Psoas muscle (tissue), 7 donors: ENCODE measurements at regions not wholly inside any gene's neighbourhood (a gene's known extent, or its start where the extent isn't known, plus 50 kb on each side); places are given as distances from the start of the nearest gene placed in this dataset.

ENCODE experiments used
- ATAC-seq, 4 donors: fragments of 200-7000 bp; cut with Tn5 transposase; one replicate each; pipeline ENCODE4 v1.9.1; 2020; ENCODE audit warnings: moderate library complexity in 3 of 4, mild to moderate bottlenecking in 2 of 4
- DNase-seq, 2 donors: peaks; one replicate each; pipeline ENCODE4 v3.0.0-alpha.2; 2020
- H3K27ac ChIP-seq: fragments of 200-600 bp; one replicate; pipeline ENCODE4 v1.8.0; 2022
- H3K27me3 ChIP-seq, 3 donors: fragments of 200-600 bp in 1 of 3; one replicate each; pipeline versions ENCODE4 v1.6.1 to v1.8.0; 2013 to 2022; ENCODE audit warnings: low read length in 2 of 3, mild to moderate bottlenecking in 2 of 3, moderate library complexity in 1 of 3; ENCODE audit not compliant: insufficient read depth in 3 of 3
- H3K36me3 ChIP-seq, 2 donors: fragments of 200-600 bp in 1 of 2; one replicate each; pipeline versions ENCODE4 v1.6.1 to v1.8.0; 2013 to 2022; ENCODE audit warnings: low read depth in 1 of 2, mild to moderate bottlenecking in 1 of 2, moderate library complexity in 1 of 2; ENCODE audit not compliant: insufficient read depth in 1 of 2
- H3K4me1 ChIP-seq: fragments of 200-600 bp; one replicate; pipeline ENCODE4 v1.8.0; 2022
- H3K4me3 ChIP-seq: fragments of 200-600 bp; one replicate; pipeline ENCODE4 v1.8.0; 2022; ENCODE audit warnings: mild to moderate bottlenecking
- H3K9me3 ChIP-seq: fragments of 200-600 bp; one replicate; pipeline ENCODE4 v1.8.0; 2022
- WGBS, 3 donors: extraction: QIAGEN DNeasy Blood & Tissue Kit; methylation state at CpG; one replicate each; pipeline versions ENCODE4 v1.1.6 to v1.1.7; 2013; 5-methylcytosine and 5-hydroxymethylcytosine counted together
- intact Hi-C, 2 donors: fragments of 100-400 bp; cut with DNase I; formaldehyde crosslinking; loops; one replicate each; pipeline versions ENCODE4 v1.11.0 to v1.14.2; 2022
- TF ChIP-seq, protein P1 (sequence below): fragments of 200-600 bp; IDR thresholded peaks from one replicate; pipeline ENCODE4 v1.8.0; 2022; ENCODE audit warnings: antibody characterized with exemption
- donor health status: healthy with polysubstance abuse.
- donor health status: DM: no; HTN: no; CAD: no; lungs with moderate emphysema.
- donor health status: Bipolar disorder and iron deficiency.
- donor health status: healthy.
- donor health status: DM: yes; HTN: yes; CAD: no.
- donor health status: DM: no; HTN: no; CAD: no.
- donor health status: DM: yes; HTN: yes; CAD: no.

- Histone ChIP-seq H3K4me3 (no peak overlapping the region), H3K36me3 (no peaks in the 10 kb centered on the region), H3K9me3 (no peaks in the 10 kb centered on the region), H3K4me1 (no peaks in the 10 kb centered on the region), H3K27ac (no peak overlapping the region), H3K27me3 (no peaks in the 10 kb centered on the region)
- ATAC-seq (no peak), DNase-seq (no peak)
- TF ChIP-seq, protein P1, sequence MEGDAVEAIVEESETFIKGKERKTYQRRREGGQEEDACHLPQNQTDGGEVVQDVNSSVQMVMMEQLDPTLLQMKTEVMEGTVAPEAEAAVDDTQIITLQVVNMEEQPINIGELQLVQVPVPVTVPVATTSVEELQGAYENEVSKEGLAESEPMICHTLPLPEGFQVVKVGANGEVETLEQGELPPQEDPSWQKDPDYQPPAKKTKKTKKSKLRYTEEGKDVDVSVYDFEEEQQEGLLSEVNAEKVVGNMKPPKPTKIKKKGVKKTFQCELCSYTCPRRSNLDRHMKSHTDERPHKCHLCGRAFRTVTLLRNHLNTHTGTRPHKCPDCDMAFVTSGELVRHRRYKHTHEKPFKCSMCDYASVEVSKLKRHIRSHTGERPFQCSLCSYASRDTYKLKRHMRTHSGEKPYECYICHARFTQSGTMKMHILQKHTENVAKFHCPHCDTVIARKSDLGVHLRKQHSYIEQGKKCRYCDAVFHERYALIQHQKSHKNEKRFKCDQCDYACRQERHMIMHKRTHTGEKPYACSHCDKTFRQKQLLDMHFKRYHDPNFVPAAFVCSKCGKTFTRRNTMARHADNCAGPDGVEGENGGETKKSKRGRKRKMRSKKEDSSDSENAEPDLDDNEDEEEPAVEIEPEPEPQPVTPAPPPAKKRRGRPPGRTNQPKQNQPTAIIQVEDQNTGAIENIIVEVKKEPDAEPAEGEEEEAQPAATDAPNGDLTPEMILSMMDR, result no peak
- 76 to 81% (median 80%) methylated on average over 9 of the region's 9 CpGs for WGBS, 3 donors
- intact Hi-C loops, result no loop called here
Measured at GRCh38 chr7:55276572-55277295, 88.4 kb upstream of the LANCL2 start.

- intact Hi-C loops, result no loop called here
- WGBS, 3 donors, result 59 to 69% (median 67%) methylated on average over 6 of the region's 6 CpGs
Measured at GRCh38 chr7:55277916-55278315, 87.2 kb upstream of the LANCL2 start.

DNA sequence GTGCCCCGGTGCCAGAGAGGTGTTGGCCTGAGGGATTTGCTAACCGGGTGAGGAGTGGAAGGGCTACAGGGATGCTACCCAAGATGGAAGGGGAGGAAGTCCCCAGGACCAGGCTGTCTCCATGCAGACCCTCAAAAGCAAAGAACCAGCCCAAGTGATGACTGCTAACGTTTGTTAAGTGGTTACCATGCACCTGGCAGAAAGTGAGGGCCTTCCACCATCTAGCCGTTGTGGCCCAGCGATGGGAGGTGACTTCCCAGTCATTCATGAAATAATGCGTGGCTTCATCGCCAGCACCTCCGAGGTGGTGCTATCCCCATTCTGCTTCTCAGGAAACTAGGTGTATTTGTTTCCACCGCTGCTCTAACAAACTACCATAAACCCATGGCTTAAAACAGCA, 86.8 kb upstream of the LANCL2 start:
- TF ChIP-seq, protein P1, result no peak
- no peaks in the 10 kb centered on the region for H3K27me3 ChIP-seq
- intact Hi-C loops, result no loop called here
- WGBS, 3 donors, result 80 to 85% (median 82%) methylated on average over 9 of the region's 9 CpGs
- DNase-seq (no peak), ATAC-seq (no peak)
- H3K4me3 ChIP-seq, result no peak overlapping the region
- no peaks in the 10 kb centered on the region for H3K9me3 ChIP-seq
- H3K36me3 ChIP-seq, result no peaks in the 10 kb centered on the region
- no peaks in the 10 kb centered on the region for H3K4me1 ChIP-seq
- H3K27ac ChIP-seq, result no peak overlapping the region

More at GRCh38 chr7:55277916-55278315, 87.2 kb upstream of the LANCL2 start:
- no peak for DNase-seq
- no peaks in the 10 kb centered on the region for H3K9me3 ChIP-seq
- no peaks in the 10 kb centered on the region for H3K4me1 ChIP-seq
- no peak overlapping the region for H3K4me3 ChIP-seq
- H3K27ac ChIP-seq, result no peak overlapping the region
- ATAC-seq, result no peak
- TF ChIP-seq, protein P1, result no peak
- H3K27me3 ChIP-seq, result no peaks in the 10 kb centered on the region
- no peaks in the 10 kb centered on the region for H3K36me3 ChIP-seq

DNA sequence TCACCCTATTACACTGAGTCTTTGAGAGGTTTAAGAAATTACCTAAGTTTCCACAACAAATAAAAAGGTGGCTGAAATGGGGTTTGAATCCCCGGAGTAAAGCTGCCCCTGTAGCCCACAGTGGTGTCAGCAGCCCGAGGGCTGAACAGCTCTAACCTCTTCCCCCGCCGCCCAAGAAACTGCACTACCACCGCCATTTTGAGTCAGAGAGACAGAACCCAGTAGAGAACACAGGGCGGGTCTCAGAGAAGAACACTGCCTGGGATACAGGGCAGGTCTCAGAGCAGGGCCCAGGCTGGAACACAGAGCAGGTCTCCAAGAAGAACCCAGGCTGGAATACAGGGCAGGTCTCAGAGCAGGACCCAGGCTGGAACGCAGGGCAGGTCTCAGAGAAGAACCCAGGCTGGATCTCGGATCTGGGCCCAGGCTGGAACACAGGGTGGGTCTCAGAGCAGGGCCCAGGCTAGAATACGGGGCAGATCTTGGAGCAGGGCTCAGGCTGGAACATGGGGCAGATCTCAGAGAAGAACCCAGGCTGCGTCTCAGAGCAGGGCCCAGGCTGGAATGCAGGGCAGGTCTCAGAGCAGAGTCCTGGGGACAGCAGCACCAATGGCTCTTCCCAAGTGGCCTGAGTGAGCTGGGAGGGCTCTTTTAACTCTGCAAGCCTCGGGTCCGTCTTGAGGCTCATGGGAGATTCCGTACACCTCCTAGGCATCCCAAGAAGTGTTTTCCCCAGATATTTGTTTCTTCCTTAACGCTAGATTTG, 85.9 kb upstream of the LANCL2 start:
- no peak for DNase-seq
- 75 to 83% (median 77%) methylated on average over 14 of the region's 14 CpGs for WGBS, 3 donors
- TF ChIP-seq, protein P1, result no peak
- intact Hi-C loops, result no loop called here
- H3K27ac ChIP-seq, result no peak overlapping the region
- H3K4me3 ChIP-seq, result no peak overlapping the region
- H3K9me3 ChIP-seq, result no peaks in the 10 kb centered on the region
- H3K36me3 ChIP-seq, result no peaks in the 10 kb centered on the region
- peak in 1 of 4 donors; percentile 17 for ATAC-seq
- H3K27me3 ChIP-seq, result no peaks in the 10 kb centered on the region
- H3K4me1 ChIP-seq, result no peaks in the 10 kb centered on the region
